SU-DHL-6 (cell line): ENCODE measurements at regions not wholly inside any gene's neighbourhood (a gene's known extent, or its start where the extent isn't known, plus 50 kb on each side); places are given as distances from the start of the nearest gene placed in this dataset.

Experiments
- CTCF ChIP-seq: fragments of 200-600 bp; sonication (generic); IDR thresholded peaks from one replicate; pipeline ENCODE4 v1.5.1; 2017; ENCODE audit warnings: antibody characterized with exemption, mild to moderate bottlenecking, low read length, moderate library complexity; ENCODE audit not compliant: insufficient read depth, poor library complexity, severe bottlenecking
- EZH2phosphoT487 ChIP-seq: fragments of 200-600 bp; sonication (generic), shearing (Covaris generic); conservative IDR thresholded peaks from 2 replicates; pipeline ENCODE4 v1.6.1; 2018; ENCODE audit warnings: mild to moderate bottlenecking, antibody characterized with exemption, low read length, moderate library complexity, mixed read lengths

GRCh38 chr13:23107665-23108064, 73.1 kb upstream of the SGCG start:
- TF ChIP-seq CTCF (no peak), EZH2phosphoT487 (no peak)
